Prostate gland (tissue), 2 donors: ENCODE measurements at regions not wholly inside any gene's neighbourhood (a gene's known extent, or its start where the extent isn't known, plus 50 kb on each side); places are given as distances from the start of the nearest gene placed in this dataset.

ENCODE experiments used
- CTCF ChIP-seq, 4 experiments: fragments of 200-600 bp in 2 of 4; fragments of 450-650 bp in 2 of 4; sonication (generic) in 2 of 4; IDR thresholded peaks; 1 replicate in 3 of 4; 2 replicates in 1 of 4; pipeline ENCODE4 v1.5.1; 2016 to 2019; ENCODE audit warnings: antibody characterized with exemption in 4 of 4, mild to moderate bottlenecking in 2 of 4, moderate library complexity in 2 of 4
- POLR2A ChIP-seq: fragments of 450-650 bp; IDR thresholded peaks from one replicate; pipeline ENCODE4 v1.6.1; 2016; ENCODE audit warnings: antibody characterized with exemption, mild to moderate bottlenecking

- TF ChIP-seq CTCF (IDR thresholded peaks at IDR 0.05) (no peak), POLR2A (no peak)
These were observed 96.8 kb upstream of the VSTM2B start for GRCh38 chr19:29429021-29429420.
